GM04504 (cell line): ENCODE measurements at regions not wholly inside any gene's neighbourhood (a gene's known extent, or its start where the extent isn't known, plus 50 kb on each side); places are given as distances from the start of the nearest gene placed in this dataset.
"Not testable (repeated sequence)": the region's sequence is repeated elsewhere in the genome, so short reads cannot be mapped to it uniquely, and the experiment has no call there.

ENCODE experiments used
- DNase-seq: peaks from one replicate; pipeline ENCODE4 v3.0.0-alpha.2; 2012; ENCODE audit warnings: low read depth

DNA sequence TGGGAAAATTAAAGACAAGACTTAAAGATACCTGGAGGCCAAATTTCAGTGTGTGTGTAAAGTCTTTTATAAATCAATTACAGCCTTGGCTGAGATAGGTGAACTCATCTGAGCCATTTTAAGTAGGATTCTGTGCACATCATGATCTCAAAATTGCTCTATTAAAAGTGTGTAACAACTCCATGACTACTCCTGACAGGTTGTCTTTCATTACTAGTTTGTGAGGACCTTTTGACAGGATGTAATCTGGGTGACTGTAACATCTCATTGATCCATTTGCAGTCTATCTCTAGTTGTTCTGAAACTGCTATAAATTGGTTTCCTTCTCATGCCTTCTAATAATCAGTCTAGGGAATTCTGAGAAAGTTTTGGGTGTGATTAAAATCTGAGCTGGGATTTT lies 753.3 kb downstream of the SLITRK5 start:
- DNase-seq: no peak

DNA sequence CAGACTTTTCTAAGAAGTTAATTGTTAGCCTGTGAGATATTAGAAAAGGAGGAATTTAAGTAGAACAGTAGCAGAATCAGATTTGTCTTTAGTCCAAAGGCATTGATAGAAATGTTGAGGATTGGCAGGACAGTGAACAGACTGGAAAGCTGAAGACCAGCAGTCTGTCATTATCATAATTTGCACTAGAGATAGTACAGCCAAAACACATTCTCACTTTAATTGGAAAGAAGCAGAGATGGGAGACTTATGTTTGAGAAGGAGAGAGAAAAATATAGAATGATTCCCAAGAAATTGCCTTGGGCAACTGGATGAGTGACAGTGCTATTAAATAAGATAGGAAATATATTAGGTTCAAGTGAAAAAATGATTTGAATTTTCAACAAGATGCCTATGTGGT lies 755.5 kb downstream of the SLITRK5 start:
- DNase-seq: no peak

DNA sequence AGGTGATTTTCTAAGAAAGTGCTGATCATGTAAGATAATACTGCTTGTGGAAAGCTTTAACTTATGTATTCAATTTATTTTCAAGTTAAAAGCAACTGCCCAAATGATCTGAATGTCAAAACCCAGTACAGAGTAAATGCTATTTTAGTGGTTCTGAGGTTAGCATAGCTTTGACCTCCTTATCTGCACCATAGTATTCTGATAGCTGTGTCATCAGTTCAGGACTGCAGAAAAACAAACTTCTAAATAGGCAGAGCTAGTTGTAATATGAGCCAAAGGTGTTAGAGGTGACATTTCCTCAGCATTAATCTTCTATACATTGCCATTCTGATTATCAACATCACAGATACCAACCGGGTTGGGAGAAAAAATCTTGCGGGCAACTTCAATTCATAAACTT lies 758.7 kb downstream of the SLITRK5 start:
- DNase-seq: no peak

DNA sequence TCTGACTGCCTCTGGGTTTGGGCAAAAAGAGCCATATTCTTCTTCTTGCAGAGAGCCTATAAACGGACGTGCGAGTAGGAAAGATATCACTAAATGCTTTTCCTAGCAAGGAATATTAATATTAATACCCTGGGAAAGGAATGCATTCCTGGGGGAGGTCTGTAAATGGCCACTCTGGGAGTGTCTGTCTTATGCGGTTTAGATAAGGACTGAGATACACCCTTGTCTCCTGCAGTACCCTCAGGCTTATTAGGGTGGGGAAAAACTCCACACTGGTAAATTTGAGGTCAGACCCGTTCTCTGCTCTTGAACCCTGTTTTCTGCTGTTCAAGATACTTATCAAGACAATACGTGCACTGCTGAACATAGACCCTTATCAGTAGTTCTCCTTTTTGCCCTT lies 763.8 kb downstream of the SLITRK5 start:
- no peak for DNase-seq

DNA sequence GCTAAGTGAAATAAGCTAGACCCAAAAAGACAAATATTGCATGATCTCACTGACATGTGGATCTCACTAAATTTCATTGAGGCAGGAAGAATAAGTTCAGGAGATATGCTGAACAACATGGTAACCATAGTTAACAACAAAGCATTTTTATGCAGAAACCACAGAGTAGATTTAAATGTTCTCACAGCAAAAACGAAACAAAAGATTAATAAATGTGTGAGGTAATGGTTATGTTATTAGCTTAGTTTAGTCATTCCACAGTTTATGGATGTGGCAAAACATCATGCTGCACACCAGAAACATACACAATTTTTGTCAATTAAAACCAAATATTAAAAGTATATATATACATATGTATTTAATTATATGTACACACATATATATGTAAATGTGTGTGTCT lies 765.8 kb downstream of the SLITRK5 start:
- no peak for DNase-seq

DNA sequence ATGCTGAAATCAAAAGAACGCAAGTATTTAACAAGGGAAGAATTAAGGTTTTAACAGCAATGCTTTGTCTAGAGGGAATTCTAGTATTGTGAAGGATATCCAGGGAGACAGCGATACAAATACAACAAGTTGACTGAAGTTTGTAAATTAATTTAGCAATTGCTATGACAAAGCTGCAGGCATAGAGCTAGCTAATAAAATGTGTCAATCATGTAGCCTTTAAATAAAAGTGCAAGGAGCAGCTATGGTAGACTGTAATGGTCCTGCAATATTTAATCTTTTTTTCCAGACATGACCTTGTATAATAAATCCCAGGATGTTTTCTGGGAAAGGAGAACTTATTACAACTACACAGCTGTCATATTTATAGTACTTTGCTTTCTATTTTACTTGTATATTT lies 779.3 kb downstream of the SLITRK5 start:
- no peak for DNase-seq

DNA sequence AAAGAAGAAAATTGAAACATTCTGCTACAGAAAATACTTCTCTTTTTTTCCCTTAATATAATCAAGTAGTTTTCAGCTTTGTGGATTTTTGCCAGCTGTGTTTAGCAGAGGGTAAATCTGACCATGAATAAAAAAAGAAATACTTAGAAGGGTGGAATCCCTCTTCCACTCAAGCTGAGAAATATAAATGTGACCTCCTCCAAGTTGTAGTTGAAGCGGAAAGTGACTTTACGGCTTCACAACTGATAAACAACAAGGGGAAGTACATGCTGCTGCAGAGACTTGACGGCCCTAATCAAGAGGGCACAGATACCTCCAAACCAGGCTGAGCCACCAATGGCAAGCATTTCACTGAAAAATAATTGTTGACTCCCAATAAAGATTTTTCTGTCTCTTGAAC lies 785.0 kb downstream of the SLITRK5 start:
- no peak for DNase-seq

DNA sequence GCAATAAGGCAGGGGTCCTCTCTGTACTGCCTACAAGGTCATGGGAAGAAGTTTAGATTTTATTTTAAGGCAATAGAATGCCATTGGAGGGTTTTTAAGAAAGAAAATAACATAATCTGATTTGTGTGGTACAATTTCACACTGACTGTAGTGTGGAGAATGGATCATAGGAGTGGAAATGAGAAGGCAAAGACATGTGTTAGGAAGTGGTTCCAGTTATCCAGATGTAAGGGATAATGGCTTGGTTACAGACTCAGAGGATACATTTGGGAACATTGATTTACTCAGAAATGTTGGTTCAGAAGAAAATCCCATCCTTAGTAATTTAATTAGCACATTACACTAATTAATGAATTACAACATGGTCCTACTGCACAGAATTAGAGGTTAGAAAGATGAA lies 788.2 kb downstream of the SLITRK5 start:
- no peak for DNase-seq

DNA sequence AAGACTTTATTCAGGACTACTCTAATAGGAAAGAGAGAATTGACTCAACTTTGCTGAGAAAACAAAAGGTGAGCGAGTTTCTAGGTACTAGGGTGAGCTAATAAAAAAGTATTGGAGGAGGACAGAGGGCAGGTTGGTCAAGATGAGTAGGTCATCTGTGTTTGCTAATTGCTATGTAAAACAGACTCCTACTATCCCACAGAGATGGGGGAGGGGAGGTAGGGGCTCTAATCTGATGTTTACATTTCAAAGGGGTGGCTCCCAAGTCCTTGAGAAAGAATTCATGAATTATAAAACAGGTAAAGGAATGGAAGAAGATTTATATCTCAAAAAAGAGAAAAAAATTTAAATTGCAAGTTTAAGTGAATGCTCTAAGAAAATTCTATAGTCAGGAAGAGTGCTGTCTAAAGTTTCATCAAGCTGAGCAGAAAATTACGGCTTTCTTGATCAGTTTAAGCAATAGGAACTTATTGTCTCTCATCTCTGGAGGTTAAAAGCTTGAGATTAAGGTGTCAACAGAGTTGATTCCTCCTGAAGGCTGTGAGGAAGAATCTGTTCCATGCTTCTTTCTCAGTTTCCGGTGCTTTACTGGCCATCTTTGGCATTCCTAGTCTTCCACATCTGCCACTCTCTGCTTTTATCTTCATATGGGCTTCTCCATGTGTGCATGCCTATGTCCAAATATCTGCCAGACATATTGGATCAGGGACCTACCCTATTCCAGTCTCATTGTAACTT lies 790.3 kb downstream of the SLITRK5 start:
- DNase-seq: no peak

DNA sequence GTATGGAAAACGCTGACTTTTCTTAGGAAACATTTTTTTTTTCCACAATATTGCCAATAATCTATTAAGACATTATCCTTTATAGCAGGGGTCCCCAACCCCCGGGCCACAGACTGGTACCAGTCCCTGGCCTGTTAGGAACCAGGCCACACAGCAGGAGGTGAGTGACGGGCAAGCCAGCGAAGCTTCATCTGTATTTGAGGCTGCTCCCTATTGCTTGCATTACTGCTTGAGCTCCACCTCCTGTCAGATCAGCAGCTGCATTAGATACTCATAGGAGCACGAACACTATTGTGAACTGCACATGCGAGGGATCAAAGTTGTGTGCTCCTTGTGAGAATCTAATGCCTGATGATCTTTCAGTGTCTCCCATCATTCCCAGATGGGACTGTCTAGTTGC lies 793.7 kb downstream of the SLITRK5 start:
- no peak for DNase-seq

DNA sequence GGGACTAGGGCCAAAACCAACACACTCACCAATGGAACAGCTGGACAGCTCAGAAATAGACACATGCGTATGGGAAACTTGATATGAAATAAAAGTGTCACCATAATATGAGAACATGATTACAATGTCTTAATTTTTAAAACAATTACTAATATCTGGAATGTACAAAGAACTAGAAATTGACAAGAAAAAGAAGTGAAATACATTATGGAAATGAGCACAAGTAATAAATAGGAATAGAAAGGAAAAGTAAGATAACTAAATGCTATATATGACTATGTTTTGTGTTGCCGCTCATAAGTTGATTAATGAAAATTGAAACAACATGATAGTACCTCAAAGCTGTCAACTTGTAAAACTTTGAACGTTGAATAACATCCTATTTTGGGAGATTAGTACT lies 801.1 kb downstream of the SLITRK5 start:
- DNase-seq: no peak

DNA sequence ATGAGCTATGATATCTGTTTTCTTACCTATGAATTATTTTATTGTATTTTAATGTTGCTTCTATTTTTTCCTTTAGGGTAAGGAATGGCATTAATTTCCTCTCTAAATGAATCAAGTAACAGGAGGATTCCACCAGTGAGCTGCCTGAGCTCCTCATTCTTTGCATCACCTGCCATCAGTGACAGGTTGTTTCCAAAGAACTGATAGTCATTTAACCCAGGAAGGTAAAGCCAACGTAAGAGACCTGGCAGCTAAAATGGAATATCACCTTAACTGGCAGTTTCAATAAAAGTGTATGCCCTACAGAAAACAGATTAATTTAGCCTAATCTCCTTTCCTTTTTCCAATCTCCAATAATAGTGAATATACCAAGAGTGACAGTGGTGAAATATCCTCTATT lies 812.0 kb downstream of the SLITRK5 start:
- no peak for DNase-seq

DNA sequence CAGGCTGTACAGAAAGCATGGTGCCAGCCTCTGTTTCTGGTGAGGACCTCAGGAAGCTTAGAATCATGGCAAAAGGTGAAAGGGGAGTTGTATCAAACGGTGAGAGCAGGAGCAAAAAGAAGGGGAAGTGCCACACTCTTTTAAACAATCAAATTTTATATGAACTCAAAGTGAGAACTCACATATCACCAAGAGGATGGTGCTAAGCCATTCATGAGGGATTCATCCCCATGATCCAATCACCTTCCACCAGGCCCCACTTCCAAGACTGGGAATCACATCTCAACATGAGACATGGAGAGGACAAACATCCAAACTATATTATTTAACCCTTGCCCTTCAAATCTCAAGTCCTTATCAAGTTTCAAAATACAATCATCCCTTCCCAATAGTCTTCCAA lies 836.7 kb downstream of the SLITRK5 start:
- no peak for DNase-seq

DNA sequence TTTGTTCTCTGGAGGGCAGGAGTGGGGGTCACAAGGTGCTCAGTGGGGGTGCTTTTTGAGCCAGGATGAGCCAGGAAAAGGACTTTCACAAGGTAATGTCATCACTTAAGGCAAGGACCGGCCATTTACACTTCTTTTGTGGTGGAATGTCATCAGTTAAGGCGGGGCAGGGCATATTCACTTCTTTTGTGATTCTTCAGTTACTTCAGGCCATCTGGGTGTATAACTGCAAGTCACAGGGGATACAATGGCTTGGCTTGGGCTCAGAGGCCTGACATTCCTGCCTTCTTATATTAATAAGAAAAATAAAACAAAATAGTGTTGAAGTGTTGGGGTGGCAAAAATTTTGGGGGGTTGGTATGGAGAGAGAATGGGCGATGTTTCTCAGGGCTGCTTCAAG lies 841.8 kb downstream of the SLITRK5 start:
- DNase-seq: not testable (repeated sequence)

DNA sequence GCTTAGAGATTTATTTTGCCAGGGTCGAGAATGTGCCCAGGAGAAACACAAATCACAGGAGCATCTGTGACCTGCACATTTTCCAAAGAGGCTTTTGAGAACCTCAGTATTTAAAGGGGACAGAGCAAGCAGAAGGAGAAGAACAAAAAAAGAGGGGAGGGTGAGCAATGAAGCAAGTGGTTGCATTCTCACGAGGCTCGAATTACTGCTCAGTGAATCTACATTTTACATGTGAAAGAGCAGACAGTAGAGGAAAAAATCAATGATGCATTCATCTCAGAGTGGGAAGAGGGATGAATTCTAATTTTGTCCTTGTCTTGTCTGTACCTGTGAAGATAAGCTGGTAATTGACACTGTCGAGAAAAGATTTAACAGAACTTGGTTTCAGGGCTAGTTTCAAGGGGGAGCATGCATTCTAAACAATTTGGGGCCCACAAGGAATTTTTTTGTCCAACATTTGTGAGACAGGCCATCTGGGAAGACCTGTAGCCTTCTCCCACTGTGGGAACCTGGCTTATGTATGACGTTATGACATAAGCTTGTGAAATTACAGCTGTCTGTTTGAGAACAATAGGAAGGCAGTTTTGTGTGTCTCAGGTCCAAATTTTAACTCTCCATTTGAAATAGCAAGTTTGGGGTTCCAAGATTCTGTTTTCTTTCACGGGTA lies 855.1 kb downstream of the SLITRK5 start:
- no peak for DNase-seq

DNA sequence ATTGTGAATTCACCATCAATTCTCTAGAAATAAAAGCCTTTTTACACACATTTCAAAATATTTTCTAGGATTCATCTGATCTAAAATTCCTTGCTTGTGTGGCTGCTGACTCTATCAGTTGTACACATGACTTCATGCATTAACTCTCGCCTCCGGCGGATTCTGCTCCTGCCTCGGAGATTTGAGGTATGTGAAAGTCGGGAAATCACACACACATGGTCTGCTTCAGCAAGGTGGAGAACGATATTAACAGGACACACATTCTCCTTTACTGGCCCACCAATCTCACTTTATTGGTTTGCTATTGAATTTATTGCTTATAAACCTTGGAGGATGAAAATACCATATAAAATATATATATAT lies 855.7 kb downstream of the SLITRK5 start:
- DNase-seq: no peak

DNA sequence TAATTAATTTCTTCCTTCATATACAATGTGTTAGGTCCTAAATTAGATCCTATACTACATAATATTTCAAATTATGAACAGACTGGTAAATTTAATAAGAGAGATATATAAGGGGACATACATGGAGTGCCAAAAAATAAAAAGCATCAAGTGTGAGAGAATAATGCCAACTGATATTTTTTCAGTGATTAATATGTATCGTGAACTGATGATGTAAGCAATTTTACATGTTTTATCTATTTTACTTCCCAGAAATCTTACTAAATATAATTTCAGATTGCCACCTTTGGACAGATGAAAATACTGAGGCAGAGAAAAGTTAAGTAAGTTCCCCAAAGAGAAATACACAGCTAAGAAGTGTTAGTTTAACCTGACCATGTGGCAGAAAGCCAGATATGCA lies 870.8 kb downstream of the SLITRK5 start:
- no peak for DNase-seq

DNA sequence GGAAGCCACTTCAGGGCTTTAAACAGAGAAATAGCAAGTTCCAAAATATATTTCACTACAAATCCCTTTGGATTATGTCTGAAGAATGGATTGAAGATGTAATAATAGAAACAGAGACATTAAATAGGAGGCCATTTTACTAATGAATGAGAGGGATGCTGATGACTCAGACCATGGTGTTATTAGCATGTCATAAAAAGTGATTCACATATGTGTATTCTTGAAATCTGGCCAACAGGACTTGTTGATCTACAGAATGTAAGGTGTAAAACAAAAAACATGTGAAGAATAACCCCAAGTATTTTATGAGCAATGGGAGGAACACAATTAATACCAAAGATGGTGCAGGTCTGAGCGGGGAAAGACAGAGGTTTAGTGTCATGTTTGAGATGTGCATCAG lies 873.7 kb downstream of the SLITRK5 start:
- DNase-seq: no peak

DNA sequence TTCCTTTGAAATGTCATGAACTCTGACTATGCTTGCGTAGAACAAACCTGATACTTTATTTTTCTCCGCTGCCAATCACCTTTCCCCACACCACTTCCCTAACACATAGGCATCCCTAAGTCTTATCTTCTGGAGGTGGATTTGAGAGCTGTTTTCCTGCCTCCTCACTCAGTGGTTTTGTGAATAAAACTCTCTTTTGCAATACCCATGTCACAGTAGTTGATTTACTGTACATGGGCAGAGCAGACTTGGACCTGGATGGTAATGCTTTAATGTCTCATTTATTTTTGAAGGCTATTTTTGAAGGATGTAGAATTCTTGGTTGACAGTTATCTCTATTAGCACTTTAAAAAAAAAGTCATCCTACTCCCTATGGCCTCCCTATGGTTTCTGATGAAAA lies 881.8 kb downstream of the SLITRK5 start:
- no peak for DNase-seq

DNA sequence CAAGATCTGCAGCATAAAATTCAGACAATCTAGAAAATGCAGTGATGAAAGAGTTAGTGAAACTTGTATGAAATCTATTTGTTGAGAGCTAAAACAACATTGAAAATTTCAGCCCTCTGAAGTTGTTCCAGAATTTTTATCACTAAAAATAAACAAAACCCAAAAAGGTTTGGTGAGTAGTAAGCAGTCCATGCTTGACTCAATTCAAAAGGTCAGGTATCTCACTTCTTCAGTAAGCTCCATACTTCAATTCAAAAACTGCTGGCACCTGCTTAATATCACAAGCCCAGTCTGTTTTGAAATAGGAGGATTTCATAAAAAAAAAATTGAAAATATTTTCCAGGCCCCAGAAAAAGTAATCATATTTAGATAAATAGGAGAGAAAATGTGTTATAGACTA lies 894.4 kb downstream of the SLITRK5 start:
- no peak for DNase-seq

DNA sequence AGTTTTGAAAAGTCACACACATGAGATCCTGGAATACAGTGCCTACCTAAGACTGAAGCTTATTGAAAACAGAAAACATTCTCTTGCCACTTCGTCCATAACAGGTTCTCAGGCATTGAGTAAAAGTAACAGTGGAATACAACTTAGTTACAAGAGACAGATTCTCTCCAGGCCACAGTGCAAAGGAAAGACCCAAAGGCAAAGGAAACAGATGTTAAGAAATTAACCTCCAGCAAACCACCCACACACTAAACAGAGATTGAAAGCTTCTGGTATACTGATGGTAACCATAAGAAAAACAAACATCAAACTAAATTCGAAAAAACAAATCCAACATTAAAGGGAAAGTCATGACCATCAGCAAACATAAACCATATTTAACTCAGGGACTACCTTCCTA lies 914.7 kb downstream of the SLITRK5 start:
- DNase-seq: no peak

DNA sequence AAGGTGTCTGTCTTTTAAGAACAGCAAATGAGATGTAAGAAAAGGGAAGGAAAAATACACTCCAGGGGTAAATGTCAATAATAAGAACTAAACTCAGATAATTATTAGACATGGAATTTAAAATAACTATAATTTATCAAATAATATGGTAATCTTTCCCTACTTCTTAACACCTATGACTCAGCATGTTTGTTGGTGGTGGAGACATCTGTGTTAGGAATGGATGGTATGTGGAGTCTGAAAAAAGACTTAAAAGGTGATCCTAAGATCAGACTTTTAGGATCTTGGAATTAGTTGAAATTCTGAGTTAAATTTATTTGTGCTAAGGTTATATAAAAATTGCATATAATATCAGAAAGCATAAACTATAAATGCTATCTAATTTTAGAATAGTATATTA lies 915.1 kb downstream of the SLITRK5 start:
- DNase-seq: no peak

DNA sequence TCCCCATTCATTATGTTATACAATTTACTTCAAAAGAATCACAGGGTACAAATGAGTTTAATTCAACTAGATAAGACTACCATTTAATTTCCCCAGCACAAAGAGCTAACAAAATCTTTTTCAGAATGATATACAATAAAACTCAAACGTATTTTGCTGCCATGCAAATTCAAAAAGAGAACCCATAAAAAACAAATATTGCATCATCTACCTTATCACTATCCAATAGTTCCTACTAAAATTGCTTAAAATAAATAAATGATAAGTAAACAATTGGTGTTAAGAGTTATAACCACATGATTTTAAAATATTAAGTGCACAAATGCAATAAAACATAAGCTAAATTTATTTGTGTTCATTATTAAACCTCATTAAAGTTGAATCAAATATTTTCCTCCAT lies 919.4 kb downstream of the SLITRK5 start:
- DNase-seq: no peak

DNA sequence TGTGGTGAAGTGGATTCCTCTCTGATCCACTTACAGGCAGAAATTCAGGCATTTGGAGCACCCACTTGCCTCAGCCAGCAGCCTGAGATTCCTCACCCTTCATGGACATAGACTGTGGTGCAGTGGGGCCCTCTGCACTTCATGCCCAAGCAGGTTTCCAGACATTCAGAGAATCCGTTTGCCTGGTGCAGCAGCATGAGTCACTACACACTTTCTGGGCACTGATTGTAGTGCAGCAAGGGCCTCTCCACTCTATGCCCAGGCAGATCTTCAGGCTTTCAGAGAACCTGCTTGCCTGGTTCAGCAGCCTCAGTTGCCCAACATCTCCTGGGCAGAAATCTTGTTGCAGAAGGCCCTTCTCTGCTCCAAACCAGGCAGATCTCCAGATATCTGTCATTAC lies 920.9 kb downstream of the SLITRK5 start:
- no peak for DNase-seq
